Nephron progenitor cell (in vitro differentiated cells): ENCODE measurements at regions not wholly inside any gene's neighbourhood (a gene's known extent, or its start where the extent isn't known, plus 50 kb on each side); places are given as distances from the start of the nearest gene placed in this dataset.
A peak's percentile ranks its signal among the peaks of the same experiment; 100 is the strongest.

Source experiments
- DNase-seq: peaks from one replicate; pipeline ENCODE4 v3.0.0; 2021
- H3K27ac Mint-ChIP-seq: 2 replicates; pipeline ENCODE4 v1.8.0; 2021; ENCODE audit warnings: mild to moderate bottlenecking, moderate library complexity, mixed read lengths
- H3K27me3 Mint-ChIP-seq: 2 replicates; pipeline ENCODE4 v1.8.0; 2021; ENCODE audit warnings: mild to moderate bottlenecking, low read depth, mixed read lengths; ENCODE audit not compliant: poor library complexity
- H3K36me3 Mint-ChIP-seq: 2 replicates; pipeline ENCODE4 v1.8.0; 2021; ENCODE audit warnings: low read depth, mixed read lengths
- H3K4me1 Mint-ChIP-seq: 2 replicates; pipeline ENCODE4 v1.8.0; 2021; ENCODE audit warnings: mixed read lengths
- H3K4me3 Mint-ChIP-seq: 2 replicates; pipeline ENCODE4 v1.8.0; 2021; ENCODE audit warnings: mild to moderate bottlenecking, moderate library complexity, mixed read lengths
- H3K9me3 Mint-ChIP-seq: 2 replicates; pipeline ENCODE4 v1.8.0; 2021; ENCODE audit warnings: mild to moderate bottlenecking, moderate library complexity, mixed read lengths
- TF ChIP-seq, protein P1 (sequence below): fragments of 200-600 bp; sonication (generic); IDR thresholded peaks from 2 replicates; pipeline ENCODE4 v1.5.0; 2021; ENCODE audit warnings: antibody characterized with exemption

DNA sequence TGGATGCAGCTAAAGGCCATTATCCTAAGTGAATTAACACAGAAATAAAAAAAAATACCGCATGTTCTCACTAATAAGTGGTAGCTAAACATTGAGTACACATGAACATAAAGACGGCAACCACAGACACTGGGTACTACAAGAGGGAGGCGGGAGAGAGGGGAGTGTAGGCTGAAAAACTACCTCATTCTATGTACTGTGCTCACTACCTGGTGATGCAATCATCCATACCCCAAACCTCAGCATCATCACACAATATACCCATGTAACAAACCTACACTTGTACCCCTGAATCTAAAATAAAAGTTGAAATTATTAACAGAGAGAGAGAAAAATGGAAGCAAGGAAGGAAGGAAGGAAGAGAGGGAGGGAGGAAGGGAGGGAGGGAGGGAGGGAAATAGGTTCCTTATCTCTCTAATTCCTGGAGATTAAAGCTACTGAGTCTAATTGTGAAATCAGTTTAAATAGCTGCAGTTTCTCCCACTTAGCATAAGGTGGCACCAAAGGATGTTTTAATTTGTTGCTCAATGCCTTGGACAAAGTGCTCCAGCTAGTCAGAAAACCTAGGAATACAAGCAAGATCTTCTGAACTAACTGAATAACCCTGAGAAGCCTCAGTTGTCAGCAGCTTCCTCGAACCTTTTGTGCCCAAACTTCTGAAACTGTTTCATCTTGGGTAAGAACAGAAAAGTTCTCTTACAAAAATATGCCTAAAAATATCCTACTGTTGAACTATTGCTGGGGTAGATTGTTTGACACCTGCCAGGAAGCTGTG, 79.4 kb upstream of the ATP11B start:
- H3K4me1 Mint-ChIP-seq, result peaks cover 27% of the 10 kb centered on the region
- TF ChIP-seq, protein P1, sequence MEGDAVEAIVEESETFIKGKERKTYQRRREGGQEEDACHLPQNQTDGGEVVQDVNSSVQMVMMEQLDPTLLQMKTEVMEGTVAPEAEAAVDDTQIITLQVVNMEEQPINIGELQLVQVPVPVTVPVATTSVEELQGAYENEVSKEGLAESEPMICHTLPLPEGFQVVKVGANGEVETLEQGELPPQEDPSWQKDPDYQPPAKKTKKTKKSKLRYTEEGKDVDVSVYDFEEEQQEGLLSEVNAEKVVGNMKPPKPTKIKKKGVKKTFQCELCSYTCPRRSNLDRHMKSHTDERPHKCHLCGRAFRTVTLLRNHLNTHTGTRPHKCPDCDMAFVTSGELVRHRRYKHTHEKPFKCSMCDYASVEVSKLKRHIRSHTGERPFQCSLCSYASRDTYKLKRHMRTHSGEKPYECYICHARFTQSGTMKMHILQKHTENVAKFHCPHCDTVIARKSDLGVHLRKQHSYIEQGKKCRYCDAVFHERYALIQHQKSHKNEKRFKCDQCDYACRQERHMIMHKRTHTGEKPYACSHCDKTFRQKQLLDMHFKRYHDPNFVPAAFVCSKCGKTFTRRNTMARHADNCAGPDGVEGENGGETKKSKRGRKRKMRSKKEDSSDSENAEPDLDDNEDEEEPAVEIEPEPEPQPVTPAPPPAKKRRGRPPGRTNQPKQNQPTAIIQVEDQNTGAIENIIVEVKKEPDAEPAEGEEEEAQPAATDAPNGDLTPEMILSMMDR, result peak; percentile 51
- no peaks in the 10 kb centered on the region for H3K9me3 Mint-ChIP-seq
- H3K27me3 Mint-ChIP-seq, result peaks cover 4% of the 10 kb centered on the region
- H3K36me3 Mint-ChIP-seq, result no peaks in the 10 kb centered on the region
- no peak overlapping the region for H3K27ac Mint-ChIP-seq
- DNase-seq, result no peak
- H3K4me3 Mint-ChIP-seq, result no peak overlapping the region

GRCh38 chr3:182715006-182715405, 78.3 kb upstream of the ATP11B start:
- peaks cover 34% of the 10 kb centered on the region for H3K4me1 Mint-ChIP-seq
- no peak overlapping the region for H3K27ac Mint-ChIP-seq
- H3K36me3 Mint-ChIP-seq, result no peaks in the 10 kb centered on the region
- no peak overlapping the region for H3K4me3 Mint-ChIP-seq
- H3K9me3 Mint-ChIP-seq, result no peaks in the 10 kb centered on the region
- TF ChIP-seq, protein P1, result no peak
- H3K27me3 Mint-ChIP-seq, result no peaks in the 10 kb centered on the region
- DNase-seq, result no peak

DNA sequence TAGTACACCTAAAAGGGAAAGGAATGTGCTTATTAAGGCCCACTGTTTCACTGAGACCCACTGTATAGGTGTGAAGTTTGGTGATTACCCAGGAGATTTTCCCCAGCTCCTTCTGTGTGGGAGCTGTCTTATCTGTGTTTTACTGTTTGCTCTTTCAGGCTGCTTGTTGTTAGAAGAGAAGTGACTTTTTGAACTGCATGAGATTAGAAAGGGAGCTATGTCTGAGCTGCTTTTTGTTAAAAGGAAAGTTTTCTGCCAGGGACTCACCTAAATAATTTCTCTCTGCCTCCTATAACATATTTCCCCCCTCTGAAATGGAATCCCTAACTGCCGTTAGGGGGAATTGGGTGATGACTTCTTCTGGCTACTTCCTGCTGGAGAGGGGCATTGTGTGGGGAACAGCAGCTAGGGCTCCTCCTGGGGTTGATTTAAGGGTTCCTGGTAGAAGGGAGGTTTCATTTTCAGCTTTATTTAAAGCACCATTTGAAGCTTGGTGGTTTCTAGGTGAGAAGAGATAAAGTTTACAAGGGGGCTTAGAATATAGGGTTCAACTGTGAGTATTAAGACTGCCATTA, 77.1 kb upstream of the ATP11B start:
- H3K27ac Mint-ChIP-seq, result peak overlapping the region; percentile 89
- no peaks in the 10 kb centered on the region for H3K36me3 Mint-ChIP-seq
- H3K4me3 Mint-ChIP-seq, result no peak overlapping the region
- peaks cover 38% of the 10 kb centered on the region for H3K4me1 Mint-ChIP-seq
- TF ChIP-seq, protein P1, result no peak
- H3K9me3 Mint-ChIP-seq, result no peaks in the 10 kb centered on the region
- no peak for DNase-seq
- no peaks in the 10 kb centered on the region for H3K27me3 Mint-ChIP-seq

DNA sequence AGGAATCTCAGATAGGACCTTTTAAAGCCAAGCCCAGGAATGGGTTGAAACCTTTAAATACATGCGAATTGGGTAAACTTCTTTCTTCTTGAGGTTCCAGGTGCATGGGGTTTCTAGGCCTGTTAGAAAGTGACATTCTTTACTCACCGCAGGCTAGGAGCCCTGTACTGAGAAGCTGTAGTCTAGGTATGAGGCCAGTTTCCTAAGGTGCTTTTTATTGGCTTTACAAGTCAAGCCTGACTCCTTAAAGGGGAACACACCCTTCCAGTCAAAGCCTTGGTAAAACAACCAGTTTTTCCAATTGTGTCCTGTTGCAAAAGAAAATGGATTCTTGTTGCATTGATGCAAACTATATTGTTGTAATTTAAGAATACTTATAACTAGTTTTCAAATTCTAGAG, 76.1 kb upstream of the ATP11B start:
- no peak overlapping the region for H3K4me3 Mint-ChIP-seq
- DNase-seq, result no peak
- no peaks in the 10 kb centered on the region for H3K36me3 Mint-ChIP-seq
- H3K9me3 Mint-ChIP-seq, result no peaks in the 10 kb centered on the region
- H3K4me1 Mint-ChIP-seq, result peaks cover 38% of the 10 kb centered on the region
- H3K27ac Mint-ChIP-seq, result no peak overlapping the region
- no peaks in the 10 kb centered on the region for H3K27me3 Mint-ChIP-seq
- TF ChIP-seq, protein P1, result no peak

DNA sequence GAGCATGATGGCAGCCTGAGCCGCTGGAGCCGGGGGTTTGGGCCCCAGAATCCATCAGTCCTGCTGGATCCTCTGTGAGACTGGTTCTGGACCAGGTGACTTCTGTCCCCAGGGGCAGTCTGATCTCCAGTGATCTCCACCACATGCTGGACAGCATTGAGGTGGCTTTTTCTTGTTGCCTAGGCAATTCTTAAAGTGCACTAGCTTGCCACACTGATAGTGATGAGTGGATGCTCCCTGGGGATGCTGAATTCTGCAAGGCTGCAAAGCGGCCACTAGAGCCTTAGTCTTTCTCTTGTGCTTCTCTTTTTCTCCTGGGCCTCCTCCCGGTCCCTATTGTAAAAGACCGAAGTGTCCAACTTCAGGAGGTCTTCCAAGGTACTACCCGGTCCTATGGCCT, 70.4 kb upstream of the ATP11B start:
- H3K27ac Mint-ChIP-seq, result no peak overlapping the region
- no peak overlapping the region for H3K4me3 Mint-ChIP-seq
- no peaks in the 10 kb centered on the region for H3K27me3 Mint-ChIP-seq
- peaks cover 59% of the 10 kb centered on the region for H3K4me1 Mint-ChIP-seq
- no peaks in the 10 kb centered on the region for H3K36me3 Mint-ChIP-seq
- DNase-seq, result no peak
- TF ChIP-seq, protein P1, result no peak
- H3K9me3 Mint-ChIP-seq, result no peaks in the 10 kb centered on the region

- H3K4me1 Mint-ChIP-seq, result peaks cover 66% of the 10 kb centered on the region
- no peaks in the 10 kb centered on the region for H3K9me3 Mint-ChIP-seq
- H3K4me3 Mint-ChIP-seq, result no peak overlapping the region
- H3K36me3 Mint-ChIP-seq, result no peaks in the 10 kb centered on the region
- H3K27ac Mint-ChIP-seq, result no peak overlapping the region
- H3K27me3 Mint-ChIP-seq, result no peaks in the 10 kb centered on the region
- TF ChIP-seq, protein P1, result no peak
- DNase-seq, result no peak
Measured at GRCh38 chr3:182723596-182723995, 69.7 kb upstream of the ATP11B start.
